ENCODE measurements at regions not wholly inside any gene's neighbourhood (a gene's known extent, or its start where the extent isn't known, plus 50 kb on each side); places are given as distances from the start of the nearest gene placed in this dataset.
"Not testable (repeated sequence)": the region's sequence is repeated elsewhere in the genome, so short reads cannot be mapped to it uniquely, and the experiment has no call there.

DNA sequence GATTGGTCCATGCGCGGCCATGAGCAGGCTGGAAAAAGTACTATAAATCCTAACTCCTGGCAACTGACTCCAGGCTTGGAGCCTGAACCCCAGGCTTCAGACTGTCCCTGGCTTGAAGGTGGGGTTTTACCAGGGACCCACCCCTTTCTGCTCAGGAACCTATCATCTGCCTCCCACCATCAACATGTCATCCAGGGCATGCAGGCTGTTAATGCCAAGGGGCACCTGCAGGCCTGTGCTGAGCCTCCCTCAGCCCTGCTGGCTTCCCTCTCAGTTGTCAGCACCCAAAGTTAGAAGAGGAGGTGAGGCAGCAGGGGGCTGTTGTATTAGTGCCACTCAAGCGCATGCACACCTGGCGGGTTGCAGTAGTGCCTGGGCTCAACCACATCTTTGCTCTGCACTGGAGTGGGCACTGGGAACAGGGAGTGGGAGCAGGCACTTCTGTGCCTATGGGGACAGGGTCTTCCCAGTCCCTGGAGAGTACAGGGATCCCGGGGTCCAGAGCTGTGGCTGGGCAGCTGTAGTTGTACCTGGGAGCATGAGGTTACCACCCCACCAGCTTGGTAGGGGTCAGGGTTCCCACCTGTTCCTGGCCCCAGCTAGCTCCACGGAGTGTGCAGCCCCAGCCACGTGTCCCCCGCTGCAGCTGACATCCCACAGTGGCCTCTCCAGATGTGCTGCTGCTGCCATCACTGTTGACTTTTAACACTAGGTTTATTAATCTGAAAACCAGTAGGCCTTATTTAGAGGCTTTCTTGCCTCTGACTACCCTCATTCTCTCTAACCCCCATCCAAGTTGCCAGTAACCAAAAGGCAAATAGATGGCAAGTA lies 306.2 kb upstream of the RIOK2 start:
- no peak for DNase-seq

DNA sequence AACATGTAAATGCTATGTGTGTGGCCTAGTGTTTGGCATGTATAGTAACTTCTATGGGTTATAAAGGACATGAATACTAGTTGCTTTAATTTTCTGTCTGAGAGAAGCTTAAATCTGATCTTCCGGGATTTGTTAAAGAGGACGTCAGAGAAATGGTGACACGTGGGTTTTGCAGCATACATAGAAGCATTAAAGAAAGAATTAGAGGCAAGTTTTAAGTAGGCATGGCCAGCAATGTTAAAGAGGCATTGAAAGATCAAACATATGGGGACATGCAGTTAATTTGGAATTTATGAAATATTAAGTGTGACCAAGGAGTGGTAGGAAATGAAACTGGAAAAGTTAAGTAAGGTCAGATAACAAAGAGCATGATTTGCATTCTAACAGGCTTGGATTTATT lies 311.4 kb upstream of the RIOK2 start:
- no peak for DNase-seq

DNA sequence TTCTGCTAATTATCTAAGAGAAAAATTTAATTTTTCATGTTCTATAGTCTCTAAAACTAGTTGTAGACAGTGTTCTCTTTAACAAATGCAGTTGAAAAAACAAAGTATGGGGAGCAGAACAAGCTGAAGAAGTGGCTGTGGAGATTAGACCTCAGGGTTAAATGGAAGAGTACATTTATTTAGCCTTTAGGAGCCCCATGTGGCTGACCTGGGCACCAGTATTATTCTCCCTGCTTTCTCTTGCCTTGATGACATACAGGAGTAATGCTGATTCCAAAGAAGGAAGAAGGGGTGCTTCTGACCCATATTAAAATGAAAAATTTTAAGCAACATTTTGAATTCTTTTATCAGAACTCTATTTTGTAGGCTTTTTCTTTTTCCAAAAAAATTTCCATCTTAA lies 312.3 kb upstream of the RIOK2 start:
- DNase-seq: no peak

GRCh38 chr5:97496037-97496436 lies 313.0 kb upstream of the RIOK2 start:
- DNase-seq: no peak

DNA sequence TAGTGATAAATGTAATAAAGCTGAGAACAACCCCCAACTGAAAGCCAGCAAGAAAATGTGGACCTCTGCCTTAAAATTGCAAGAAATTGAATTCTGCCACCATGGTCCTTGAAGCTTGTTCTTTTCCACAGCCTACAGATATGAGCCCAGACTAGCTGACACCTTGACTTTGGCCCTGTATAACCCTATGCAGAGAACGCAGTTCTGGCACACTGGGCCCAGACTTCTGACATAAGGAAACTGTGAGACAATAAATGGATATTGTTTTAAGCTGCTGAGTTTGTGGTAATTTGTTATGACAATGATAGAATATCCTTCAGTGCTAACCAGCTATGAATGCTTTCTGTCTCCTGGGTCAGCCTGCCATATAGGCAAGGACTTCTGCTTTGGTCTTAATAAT lies 315.6 kb upstream of the RIOK2 start:
- DNase-seq: no peak

GRCh38 chr5:97499605-97500004 lies 316.6 kb upstream of the RIOK2 start:
- no peak for DNase-seq

DNA sequence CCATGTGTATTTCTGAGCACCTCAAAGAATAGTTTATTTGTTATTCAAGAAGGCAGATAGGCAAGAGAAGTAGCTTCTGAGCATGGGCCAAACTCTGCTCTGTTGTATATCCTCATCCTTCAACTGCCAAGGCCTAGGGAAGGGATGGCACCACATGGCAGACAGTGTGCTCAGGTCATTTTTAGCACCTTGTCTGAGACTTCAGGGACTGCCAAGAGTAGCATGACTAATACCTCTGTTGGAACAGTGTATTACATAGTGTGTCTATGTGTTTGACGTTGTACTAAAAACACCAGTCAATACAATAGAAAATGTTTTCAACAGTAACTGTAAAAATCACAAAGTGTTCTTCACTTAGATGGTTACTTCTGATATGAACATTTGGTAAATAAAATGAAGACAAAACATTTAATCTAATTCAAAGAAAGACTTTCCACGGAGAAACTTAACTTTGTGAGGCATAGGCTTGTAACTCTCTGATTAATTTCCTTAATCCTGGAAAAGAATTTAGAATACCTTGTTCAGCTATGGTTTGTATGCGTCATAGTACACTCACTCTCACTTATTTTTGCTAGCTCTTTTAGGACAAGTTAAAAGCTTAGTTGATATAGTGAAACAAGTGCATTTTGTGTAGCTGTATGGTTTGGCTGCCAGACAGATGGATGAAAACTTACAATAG lies 318.4 kb upstream of the RIOK2 start:
- no peak for DNase-seq

- no peak for DNase-seq
These were observed 318.9 kb upstream of the RIOK2 start for GRCh38 chr5:97501965-97502305.

DNA sequence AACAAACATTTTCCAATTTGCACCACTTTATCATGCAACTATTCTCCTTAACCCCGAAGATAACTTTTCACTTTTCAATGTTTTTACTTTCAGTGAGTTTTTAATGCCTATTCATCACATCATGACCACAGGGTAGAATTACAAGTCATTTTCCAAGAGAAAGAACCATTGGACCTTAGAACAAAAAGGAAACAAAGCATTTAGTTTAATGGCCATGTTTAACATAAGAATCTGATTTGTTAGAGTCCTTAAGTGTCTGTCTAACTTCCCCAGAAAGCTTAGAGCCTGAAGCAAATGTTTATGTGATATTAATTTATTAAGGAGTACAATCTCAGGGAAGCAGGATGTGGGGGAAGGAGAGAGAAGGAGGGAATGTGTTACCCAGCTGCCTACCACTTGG lies 325.8 kb upstream of the RIOK2 start:
- DNase-seq: no peak

DNA sequence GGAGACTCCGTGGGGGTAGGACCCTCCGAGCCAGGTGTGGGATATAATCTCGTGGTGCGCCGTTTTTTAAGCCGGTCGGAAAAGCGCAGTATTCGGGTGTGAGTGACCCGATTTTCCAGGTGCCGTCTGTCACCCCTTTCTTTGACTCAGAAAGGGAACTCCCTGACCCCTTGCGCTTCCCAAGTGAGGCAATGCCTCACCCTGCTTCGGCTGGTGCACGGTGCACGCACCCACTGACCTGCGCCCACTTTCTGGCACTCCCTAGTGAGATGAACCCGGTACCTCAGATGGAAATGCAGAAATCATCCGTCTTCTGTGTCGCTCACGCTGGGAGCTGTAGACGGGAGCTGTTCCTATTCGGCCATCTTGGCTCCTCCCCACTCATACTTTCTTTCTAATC lies 336.5 kb upstream of the RIOK2 start:
- not testable (repeated sequence) for DNase-seq

GRCh38 chr5:97523336-97523735 lies 340.3 kb upstream of the RIOK2 start:
- DNase-seq: not testable (repeated sequence)

DNA sequence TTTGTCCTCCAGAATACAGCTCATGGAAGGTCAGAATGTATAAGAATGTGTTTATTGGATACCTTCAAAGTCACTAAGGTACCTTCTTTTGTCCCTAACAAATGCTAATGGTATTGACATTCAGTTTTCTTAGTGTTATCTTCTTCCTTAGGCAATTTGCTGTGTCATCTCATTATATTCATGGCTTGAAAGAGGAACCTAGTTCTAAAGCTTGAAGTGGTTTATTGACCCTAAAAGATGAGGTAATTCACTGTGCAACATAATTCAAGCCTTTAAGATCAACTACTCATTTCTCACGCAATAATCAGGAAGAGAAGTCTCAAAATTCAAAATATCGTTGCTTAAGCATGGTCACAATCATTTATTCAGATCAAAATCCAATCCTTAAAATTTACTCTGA lies 342.7 kb upstream of the RIOK2 start:
- DNase-seq: no peak

GRCh38 chr5:97528941-97529340 lies 345.9 kb upstream of the RIOK2 start:
- no peak for DNase-seq

DNA sequence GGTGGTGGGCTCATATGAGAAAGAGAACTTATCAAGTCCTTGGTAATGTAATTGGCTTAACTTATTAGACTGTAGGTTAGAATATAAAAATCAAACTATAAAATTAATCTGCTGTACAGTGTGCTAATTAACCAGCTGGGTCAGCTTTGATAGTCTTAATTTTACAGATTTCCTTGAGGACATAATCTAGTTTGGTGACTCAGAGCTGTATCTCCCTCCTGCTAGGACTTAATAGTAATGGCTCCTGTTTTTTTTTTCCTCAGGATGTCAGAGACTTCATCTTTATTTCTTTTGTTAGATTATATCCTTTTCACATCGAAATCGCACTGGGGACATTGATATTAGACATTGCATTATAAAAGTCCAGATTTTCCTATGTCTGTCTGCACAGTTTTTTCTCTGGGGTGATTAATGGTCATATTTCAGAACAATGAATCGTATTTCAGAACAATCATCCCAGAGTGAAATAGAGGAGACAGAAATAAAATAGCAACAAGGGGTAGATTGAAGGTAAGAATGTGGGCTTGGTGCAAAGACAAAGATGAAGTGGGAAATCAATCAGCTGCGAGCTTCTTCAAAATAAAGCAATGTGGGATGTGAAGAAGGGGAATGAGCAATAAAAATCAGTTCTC lies 346.4 kb upstream of the RIOK2 start:
- no peak for DNase-seq

GRCh38 chr5:97531549-97531948 lies 348.5 kb upstream of the RIOK2 start:
- no peak for DNase-seq

DNA sequence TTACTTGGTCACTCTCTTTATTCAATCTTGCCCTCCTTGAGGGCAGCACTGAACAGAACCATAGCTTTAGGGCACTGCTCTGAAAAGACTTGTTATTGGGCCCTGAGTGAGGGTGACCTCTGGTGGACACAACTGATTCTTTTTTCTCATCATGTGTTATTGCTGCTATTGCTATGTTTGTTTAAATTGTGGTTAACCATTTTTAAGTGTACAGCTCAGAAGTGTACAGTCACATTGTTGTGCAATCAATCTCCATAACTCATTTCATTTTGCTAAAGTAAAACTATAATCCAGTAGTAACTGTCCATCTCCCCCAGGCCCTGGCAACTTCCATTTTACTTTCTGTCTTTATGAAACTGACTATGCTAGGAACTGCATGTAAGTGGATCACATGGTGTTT lies 351.1 kb upstream of the RIOK2 start:
- no peak for DNase-seq

GRCh38 chr5:97536683-97537082 lies 353.6 kb upstream of the RIOK2 start:
- no peak for DNase-seq

DNA sequence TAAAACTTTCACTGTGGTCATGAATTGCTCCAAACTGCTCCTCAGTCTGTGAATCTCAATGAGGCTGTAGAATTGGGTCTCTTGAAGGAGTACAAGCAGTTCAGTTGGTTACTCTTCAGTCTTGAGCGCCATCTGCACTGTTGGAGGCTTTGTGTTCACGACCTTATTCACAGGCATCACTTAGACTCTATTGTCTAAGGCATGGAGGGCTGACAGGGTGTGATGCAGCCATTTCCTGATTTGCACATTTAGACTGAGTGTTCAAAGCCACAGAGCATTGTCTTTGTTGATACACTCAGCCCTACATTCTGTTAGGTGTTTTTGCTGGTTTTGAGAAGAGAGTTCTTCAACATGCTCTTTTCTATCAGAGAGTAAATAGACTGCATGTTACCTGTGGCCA lies 355.9 kb upstream of the RIOK2 start:
- DNase-seq: no peak

DNA sequence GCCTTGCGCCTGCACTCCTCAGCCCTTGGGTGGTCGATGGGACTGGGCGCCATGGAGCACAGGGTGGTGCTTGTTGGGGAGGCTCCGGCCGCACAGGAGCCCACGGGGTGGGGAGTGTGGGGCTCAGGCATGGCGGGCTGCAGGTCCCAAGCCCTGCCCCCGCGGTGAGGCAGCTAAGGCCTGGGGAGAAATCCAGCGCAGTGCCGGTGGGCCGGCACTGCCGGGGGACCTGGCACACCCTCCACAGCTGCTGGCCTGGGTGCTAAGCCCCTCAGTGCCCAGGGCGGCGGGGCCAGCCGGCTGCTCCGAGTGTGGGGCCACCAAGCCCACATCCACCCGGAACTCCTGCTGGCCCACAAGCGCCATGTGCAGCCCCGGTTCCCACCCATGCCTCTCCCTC lies 358.8 kb upstream of the RIOK2 start:
- DNase-seq: no peak

DNA sequence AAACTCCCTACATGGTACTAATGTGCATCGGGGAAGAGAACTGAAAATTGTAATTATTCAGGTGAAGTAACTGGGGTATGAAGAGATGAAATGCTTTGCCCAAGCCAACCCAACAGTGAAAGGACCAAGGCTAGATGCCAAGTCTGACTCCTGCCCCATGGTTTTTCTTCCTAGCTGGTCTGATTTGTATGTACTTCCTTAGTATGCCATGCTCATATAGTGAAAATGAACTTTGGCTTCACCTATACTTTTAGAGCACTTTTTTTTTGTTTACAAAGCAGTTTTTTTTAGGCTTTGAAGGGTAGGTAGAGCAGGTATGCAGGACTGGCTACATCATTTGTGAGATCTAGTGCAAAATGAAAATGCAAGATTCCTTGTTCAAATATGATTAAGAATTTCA lies 359.4 kb upstream of the RIOK2 start:
- DNase-seq: no peak

DNA sequence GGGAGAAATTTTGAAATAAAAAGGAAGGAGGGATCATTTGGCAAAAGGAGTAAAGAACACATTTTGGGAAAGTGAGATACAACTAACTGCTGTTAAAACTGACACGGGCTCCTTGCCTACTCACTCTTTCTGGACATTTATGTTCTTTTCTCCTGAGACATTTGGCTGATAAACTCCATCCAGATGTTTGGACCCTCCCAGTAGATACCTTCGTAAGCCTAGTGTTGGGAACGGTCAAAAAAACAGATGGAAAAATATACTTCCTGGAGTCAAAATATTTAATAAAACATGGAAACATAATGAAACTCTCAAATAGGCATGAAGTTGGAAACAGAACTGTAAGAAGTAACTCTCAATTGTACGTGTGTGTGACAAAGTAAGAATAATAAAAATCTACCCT lies 360.1 kb upstream of the RIOK2 start:
- DNase-seq: no peak

DNA sequence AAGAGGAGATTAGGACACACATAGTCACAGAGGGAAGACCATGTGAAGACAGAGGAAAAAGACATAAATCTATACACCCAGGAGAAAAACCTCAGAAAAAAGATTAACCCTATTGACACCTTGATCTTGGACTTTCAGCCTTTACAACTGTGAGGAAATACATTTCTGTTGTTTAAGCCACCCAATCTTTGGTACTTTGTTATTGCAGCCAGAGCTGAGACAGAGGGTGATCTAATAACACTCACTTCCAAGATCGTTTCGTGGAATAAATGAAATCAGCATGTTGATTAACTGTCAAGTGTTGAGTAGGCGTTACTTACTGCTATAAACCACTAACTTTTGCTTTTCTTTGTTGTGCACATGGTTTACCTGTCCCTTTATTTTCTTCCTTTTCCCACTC lies 361.2 kb upstream of the RIOK2 start:
- no peak for DNase-seq

DNA sequence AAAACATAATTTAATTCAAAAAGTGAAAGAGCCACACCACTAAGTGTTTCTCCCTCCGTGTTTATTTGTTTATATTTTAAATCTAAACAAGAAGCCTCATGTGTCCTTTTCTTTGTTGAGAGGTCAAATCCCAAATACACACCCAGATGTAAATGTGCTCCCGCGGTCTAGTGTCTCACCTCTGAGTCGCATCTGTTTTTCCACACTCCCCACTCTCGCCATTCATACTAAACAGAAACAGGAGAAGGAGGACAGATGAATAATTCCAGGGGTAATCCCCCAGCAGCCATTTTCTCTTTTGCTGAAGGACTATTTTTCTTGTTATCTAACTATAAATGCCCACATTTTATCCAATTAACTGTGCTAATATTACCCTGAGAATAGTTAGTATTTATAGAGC lies 361.6 kb upstream of the RIOK2 start:
- DNase-seq: no peak

GRCh38 chr5:97545446-97545845 lies 362.4 kb upstream of the RIOK2 start:
- no peak for DNase-seq

Measured in NCI-H1105 (cell line).